ENCODE measurements at regions not wholly inside any gene's neighbourhood (a gene's known extent, or its start where the extent isn't known, plus 50 kb on each side); places are given as distances from the start of the nearest gene placed in this dataset.

GRCh38 chr3:182464513-182465145 is 328.7 kb upstream of the ATP11B start:
- intact Hi-C loops (cut with micrococcal nuclease; ENCODE audit: unreplicated experiment): no loop called here
- Mint-ChIP-seq H3K4me1 (ENCODE audit: low read depth, unreplicated experiment) (no peaks in the 10 kb centered on the region), H3K27ac (ENCODE audit: unreplicated experiment) (no peak overlapping the region), H3K36me3 (ENCODE audit: insufficient read depth, unreplicated experiment) (no peaks in the 10 kb centered on the region), H3K27me3 (ENCODE audit: insufficient read depth, unreplicated experiment) (no peaks in the 10 kb centered on the region), H3K4me3 (ENCODE audit: unreplicated experiment) (no peak overlapping the region), H3K9me3 (ENCODE audit: unreplicated experiment) (no peaks in the 10 kb centered on the region)
- no peak for TF ChIP-seq CTCF (IDR thresholded peaks at IDR 0.05; ENCODE audit: insufficient read depth in 1 of 2, low read depth in 1 of 2, low read length in 1 of 2, severe bottlenecking in 1 of 2, unreplicated experiment in 1 of 2)
- H3K4me3 ChIP-seq (ENCODE audit: low read depth, low read length): no peak overlapping the region
- no peaks in the 10 kb centered on the region for H3K27me3 ChIP-seq (replicated peaks; ENCODE audit: control insufficient read depth, insufficient read depth, low read length)
- ChIA-PET POLR2A (no interaction called here), CTCF (no interaction called here)
- no peaks in the 10 kb centered on the region for H3K36me3 ChIP-seq (ENCODE audit: control insufficient read depth, insufficient read depth, low read length)
- no peak for DNase-seq
- no peaks in the 10 kb centered on the region for H3K4me1 ChIP-seq
- no TSS peak for BruUV-seq (replicated peaks)
- no peaks in the 10 kb centered on the region for H3K9me3 ChIP-seq

GRCh38 chr3:182465301-182466185 is 327.8 kb upstream of the ATP11B start:
- Mint-ChIP-seq H3K27me3 (ENCODE audit: insufficient read depth, unreplicated experiment) (no peaks in the 10 kb centered on the region), H3K9me3 (ENCODE audit: unreplicated experiment) (no peaks in the 10 kb centered on the region), H3K4me3 (ENCODE audit: unreplicated experiment) (no peak overlapping the region), H3K27ac (ENCODE audit: unreplicated experiment) (no peak overlapping the region), H3K36me3 (ENCODE audit: insufficient read depth, unreplicated experiment) (no peaks in the 10 kb centered on the region), H3K4me1 (ENCODE audit: low read depth, unreplicated experiment) (no peaks in the 10 kb centered on the region)
- no TSS peak for BruUV-seq (replicated peaks)
- Histone ChIP-seq H3K9me3 (no peaks in the 10 kb centered on the region), H3K4me3 (ENCODE audit: low read depth, low read length) (no peak overlapping the region), H3K36me3 (ENCODE audit: control insufficient read depth, insufficient read depth, low read length) (no peaks in the 10 kb centered on the region), H3K4me1 (no peaks in the 10 kb centered on the region), H3K27me3 (replicated peaks; ENCODE audit: control insufficient read depth, insufficient read depth, low read length) (no peaks in the 10 kb centered on the region)
- intact Hi-C loops (cut with micrococcal nuclease; ENCODE audit: unreplicated experiment): no loop called here
- CTCF ChIA-PET: no interaction called here
- no peak for TF ChIP-seq CTCF (IDR thresholded peaks at IDR 0.05; ENCODE audit: insufficient read depth in 1 of 2, low read depth in 1 of 2, low read length in 1 of 2, severe bottlenecking in 1 of 2, unreplicated experiment in 1 of 2)
- no peak for DNase-seq
- POLR2A ChIA-PET: no interaction called here

- Mint-ChIP-seq H3K9me3 (ENCODE audit: unreplicated experiment) (no peaks in the 10 kb centered on the region), H3K36me3 (ENCODE audit: insufficient read depth, unreplicated experiment) (no peaks in the 10 kb centered on the region), H3K4me3 (ENCODE audit: unreplicated experiment) (no peak overlapping the region), H3K27me3 (ENCODE audit: insufficient read depth, unreplicated experiment) (no peaks in the 10 kb centered on the region), H3K27ac (ENCODE audit: unreplicated experiment) (no peak overlapping the region), H3K4me1 (ENCODE audit: low read depth, unreplicated experiment) (no peaks in the 10 kb centered on the region)
- H3K27me3 ChIP-seq (replicated peaks; ENCODE audit: control insufficient read depth, insufficient read depth, low read length): no peaks in the 10 kb centered on the region
- H3K9me3 ChIP-seq: no peaks in the 10 kb centered on the region
- no peak for DNase-seq
- no peak for TF ChIP-seq CTCF (IDR thresholded peaks at IDR 0.05; ENCODE audit: insufficient read depth in 1 of 2, low read depth in 1 of 2, low read length in 1 of 2, severe bottlenecking in 1 of 2, unreplicated experiment in 1 of 2)
- ChIA-PET POLR2A (no interaction called here), CTCF (no interaction called here)
- no peaks in the 10 kb centered on the region for H3K36me3 ChIP-seq (ENCODE audit: control insufficient read depth, insufficient read depth, low read length)
- intact Hi-C loops (cut with micrococcal nuclease; ENCODE audit: unreplicated experiment): no loop called here
- no peaks in the 10 kb centered on the region for H3K4me1 ChIP-seq
- H3K4me3 ChIP-seq (ENCODE audit: low read depth, low read length): no peak overlapping the region
- BruUV-seq (replicated peaks): no TSS peak
Observed at GRCh38 chr3:182469086-182469485, 324.2 kb upstream of the ATP11B start.
